HEK293T (cell line): ENCODE measurements at regions not wholly inside any gene's neighbourhood (a gene's known extent, or its start where the extent isn't known, plus 50 kb on each side); places are given as distances from the start of the nearest gene placed in this dataset.
"Not testable (repeated sequence)": the region's sequence is repeated elsewhere in the genome, so short reads cannot be mapped to it uniquely, and the experiment has no call there.

Source experiments
- CTCF ChIA-PET: fragments of 350-600 bp; formaldehyde crosslinking; extraction: SDS; loops from one replicate; lab custom pipeline; 2021; ENCODE audit warnings: antibody characterized with exemption, inconsistent platforms; lab: Yijun Ruan, JAX
- POLR2A ChIA-PET: fragments of 350-600 bp; formaldehyde crosslinking; extraction: SDS; loops from one replicate; lab custom pipeline; 2020; ENCODE audit warnings: antibody characterized with exemption, inconsistent platforms; lab: Yijun Ruan, JAX
- DNase-seq: peaks from one replicate; pipeline ENCODE4 v3.0.0; 2012; ENCODE audit warnings: mixed read lengths; ENCODE audit errors: extremely low spot score
- ARNT ChIP-seq: fragments of 450-650 bp; IDR thresholded peaks from 2 replicates; pipeline ENCODE4 v1.6.1; 2017; ENCODE audit warnings: mild to moderate bottlenecking
- BHLHE40 ChIP-seq: fragments of 450-650 bp; IDR thresholded peaks from 2 replicates; pipeline ENCODE4 v1.6.1; 2016; ENCODE audit warnings: mild to moderate bottlenecking, moderate library complexity, borderline replicate concordance
- CTBP1 ChIP-seq: fragments of 450-650 bp; IDR thresholded peaks from 2 replicates; pipeline ENCODE4 v1.6.1; 2016; ENCODE audit warnings: borderline replicate concordance
- ELF4 ChIP-seq: fragments of 450-650 bp; IDR thresholded peaks from 2 replicates; pipeline ENCODE4 v1.6.1; 2017; ENCODE audit warnings: antibody characterized with exemption
- FOXA1 ChIP-seq: fragments of 450-650 bp; IDR thresholded peaks from 2 replicates; pipeline ENCODE4 v1.6.1; 2016; ENCODE audit warnings: mild to moderate bottlenecking
- FOXK2 ChIP-seq: fragments of 450-650 bp; IDR thresholded peaks from 2 replicates; pipeline ENCODE4 v1.6.1; 2016; ENCODE audit warnings: mild to moderate bottlenecking
- FOXM1 ChIP-seq: fragments of 450-650 bp; IDR thresholded peaks from 2 replicates; pipeline ENCODE4 v1.6.1; 2017; ENCODE audit warnings: mild to moderate bottlenecking, borderline replicate concordance
- HDGF ChIP-seq: fragments of 450-650 bp; IDR thresholded peaks from 2 replicates; pipeline ENCODE4 v1.6.1; 2017; ENCODE audit warnings: antibody characterized with exemption, borderline replicate concordance
- L3MBTL2 ChIP-seq: fragments of 450-650 bp; conservative IDR thresholded peaks from 2 replicates; pipeline ENCODE4 v1.6.1; 2016; ENCODE audit warnings: mild to moderate bottlenecking
- LEF1 ChIP-seq: fragments of 450-650 bp; IDR thresholded peaks from 2 replicates; pipeline ENCODE4 v1.6.1; 2017; ENCODE audit warnings: mild to moderate bottlenecking, borderline replicate concordance
- NFRKB ChIP-seq: fragments of 450-650 bp; IDR thresholded peaks from 2 replicates; pipeline ENCODE4 v1.6.1; 2016; ENCODE audit warnings: mild to moderate bottlenecking, moderate library complexity
- SP1 ChIP-seq: fragments of 450-650 bp; IDR thresholded peaks from 2 replicates; pipeline ENCODE4 v1.6.1; 2017
- SUZ12 ChIP-seq: fragments of 450-650 bp; IDR thresholded peaks from 2 replicates; pipeline ENCODE4 v1.6.1; 2016; ENCODE audit warnings: mild to moderate bottlenecking
- TARDBP ChIP-seq: fragments of 450-650 bp; IDR thresholded peaks from 2 replicates; pipeline ENCODE4 v1.6.1; 2016
- ZNF384 ChIP-seq: fragments of 450-650 bp; IDR thresholded peaks from 2 replicates; pipeline ENCODE4 v1.6.1; 2016
- TF ChIP-seq, protein P1 (sequence below): fragments of 450-650 bp; IDR thresholded peaks from 2 replicates; pipeline ENCODE4 v1.6.1; 2016

DNA sequence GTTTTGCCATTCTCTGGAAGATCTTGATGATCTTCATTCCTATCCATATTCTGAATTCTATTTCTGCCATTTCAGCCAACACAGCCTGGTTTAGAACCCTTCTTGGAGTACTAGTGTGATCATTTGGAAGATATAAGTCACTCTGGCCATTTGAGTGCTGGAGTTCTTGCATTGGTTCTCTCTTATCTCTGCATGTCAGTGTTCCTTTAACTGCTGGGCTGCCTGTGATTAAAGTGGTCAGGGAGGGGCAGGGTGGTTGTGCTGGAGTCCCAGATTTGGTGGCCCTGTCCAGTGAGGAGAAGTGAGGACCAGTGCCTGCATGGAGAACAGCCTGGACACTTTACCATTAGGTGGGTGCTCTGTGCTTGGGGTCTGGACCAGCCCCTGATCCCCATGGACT lies 173.0 kb downstream of the SOD2 start:
- TF ChIP-seq FOXK2, result no peak
- TF ChIP-seq FOXA1, result no peak
- no peak for TF ChIP-seq L3MBTL2
- no peak for TF ChIP-seq ZNF384
- TF ChIP-seq SP1, result no peak
- TF ChIP-seq BHLHE40, result no peak
- no peak for TF ChIP-seq LEF1
- TF ChIP-seq ARNT, result no peak
- no peak for TF ChIP-seq ELF4
- TF ChIP-seq SUZ12, result no peak
- TF ChIP-seq CTBP1, result no peak
- TF ChIP-seq NFRKB, result no peak
- TF ChIP-seq TARDBP, result no peak
- TF ChIP-seq, protein P1, sequence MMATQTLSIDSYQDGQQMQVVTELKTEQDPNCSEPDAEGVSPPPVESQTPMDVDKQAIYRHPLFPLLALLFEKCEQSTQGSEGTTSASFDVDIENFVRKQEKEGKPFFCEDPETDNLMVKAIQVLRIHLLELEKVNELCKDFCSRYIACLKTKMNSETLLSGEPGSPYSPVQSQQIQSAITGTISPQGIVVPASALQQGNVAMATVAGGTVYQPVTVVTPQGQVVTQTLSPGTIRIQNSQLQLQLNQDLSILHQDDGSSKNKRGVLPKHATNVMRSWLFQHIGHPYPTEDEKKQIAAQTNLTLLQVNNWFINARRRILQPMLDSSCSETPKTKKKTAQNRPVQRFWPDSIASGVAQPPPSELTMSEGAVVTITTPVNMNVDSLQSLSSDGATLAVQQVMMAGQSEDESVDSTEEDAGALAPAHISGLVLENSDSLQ, result no peak
- no peak for TF ChIP-seq HDGF
- no peak for TF ChIP-seq FOXM1
- CTCF ChIA-PET, result no interaction called here
- POLR2A ChIA-PET, result no interaction called here
- DNase-seq, result no peak

DNA sequence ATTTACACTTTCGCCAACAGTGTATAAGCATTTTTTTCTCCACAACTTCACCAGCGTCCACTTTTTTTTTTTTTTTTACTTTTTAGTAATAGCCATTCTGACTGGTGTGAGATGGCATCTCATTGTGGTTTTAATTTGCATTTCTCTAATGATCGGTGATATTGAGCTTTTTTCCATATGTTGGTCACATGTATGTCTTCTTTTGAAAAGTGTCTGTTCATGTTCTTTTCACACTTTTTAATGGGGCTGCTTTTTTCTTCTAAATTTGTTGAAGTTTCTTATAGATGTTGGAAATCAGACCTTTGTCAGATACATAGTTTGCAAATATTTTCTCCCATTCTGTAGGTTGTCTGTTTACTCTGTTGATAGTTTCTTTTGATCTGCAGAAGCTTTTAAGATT lies 177.2 kb downstream of the SOD2 start:
- CTCF ChIA-PET, DNase-seq: not testable (repeated sequence)
- POLR2A ChIA-PET, result interaction anchor here (0.7 kb wide), 1 partner anchor 8 kb away, joined by 4 read pairs; no protein-coding TSS in a partner anchor

DNA sequence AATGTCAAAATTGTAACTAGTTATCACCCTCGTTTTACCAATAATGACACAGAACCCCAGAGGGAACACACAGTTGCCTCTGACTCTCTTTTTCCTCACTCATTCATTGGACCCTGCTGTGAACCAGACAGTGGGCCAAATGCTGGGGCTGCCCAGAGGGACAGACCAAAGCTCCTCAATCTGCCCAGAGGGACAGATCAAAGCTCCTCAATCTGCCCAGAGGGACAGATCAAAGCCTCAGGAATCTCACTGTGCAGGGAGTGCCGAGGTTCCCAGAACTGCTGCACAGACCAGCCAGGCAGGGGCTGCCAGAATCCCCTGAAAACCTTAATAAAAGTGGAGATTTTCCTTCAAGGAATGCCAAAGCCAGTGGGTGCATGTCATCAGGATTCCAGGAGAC lies 179.1 kb downstream of the SOD2 start:
- TF ChIP-seq LEF1 (no peak), HDGF (no peak), FOXK2 (no peak), NFRKB (no peak), L3MBTL2 (no peak), FOXA1 (no peak), ELF4 (no peak), SUZ12 (no peak), ARNT (no peak), CTBP1 (no peak), ZNF384 (no peak), FOXM1 (no peak), BHLHE40 (no peak), TARDBP (no peak), SP1 (no peak)
- TF ChIP-seq, protein P1, result no peak
- ChIA-PET POLR2A (no interaction called here), CTCF (no interaction called here)
- no peak for DNase-seq

- CTCF ChIA-PET, result no interaction called here
- TF ChIP-seq SUZ12, result no peak
- POLR2A ChIA-PET, result no interaction called here
- no peak for DNase-seq
Observed at GRCh38 chr6:159513074-159513720, 179.8 kb downstream of the SOD2 start.

- TF ChIP-seq SP1, result no peak
- no peak for TF ChIP-seq SUZ12
- no peak for TF ChIP-seq ELF4
- ChIA-PET CTCF (no interaction called here), POLR2A (no interaction called here)
- DNase-seq, result no peak
Observed at GRCh38 chr6:159512571-159512970, 180.5 kb downstream of the SOD2 start.

- DNase-seq, result no peak
- ChIA-PET CTCF (no interaction called here), POLR2A (no interaction called here)
- TF ChIP-seq NFRKB, result no peak
- TF ChIP-seq HDGF, result no peak
- TF ChIP-seq ELF4, result no peak
- no peak for TF ChIP-seq L3MBTL2
Observed at GRCh38 chr6:159512104-159512503, 180.9 kb downstream of the SOD2 start.

DNA sequence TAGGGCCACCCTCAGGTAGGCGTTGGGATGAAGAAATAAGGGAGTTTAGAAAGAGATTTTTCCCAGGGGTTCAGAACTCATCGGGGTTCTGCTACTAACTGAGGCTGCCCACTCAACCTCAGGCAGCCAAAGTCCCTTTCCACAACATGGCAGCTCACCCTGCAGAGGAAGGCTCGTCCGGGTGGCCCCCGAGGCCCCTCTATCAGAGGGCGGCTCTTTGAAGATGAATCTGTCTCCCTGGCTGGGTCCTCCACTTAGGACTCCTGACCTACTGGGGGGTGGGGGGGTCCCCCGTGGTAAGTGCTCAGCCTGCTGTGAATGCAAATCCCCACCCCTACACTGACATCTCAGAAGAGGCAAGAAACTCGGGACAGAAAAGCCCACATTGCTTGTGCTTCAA lies 182.9 kb downstream of the SOD2 start:
- TF ChIP-seq LEF1, result no peak
- no peak for TF ChIP-seq FOXM1
- no peak for TF ChIP-seq SUZ12
- no peak for TF ChIP-seq ELF4
- TF ChIP-seq FOXK2, result no peak
- no peak for TF ChIP-seq ARNT
- no peak for TF ChIP-seq FOXA1
- TF ChIP-seq CTBP1, result no peak
- TF ChIP-seq HDGF, result no peak
- TF ChIP-seq BHLHE40, result no peak
- no peak for TF ChIP-seq ZNF384
- no peak for DNase-seq
- ChIA-PET CTCF (no interaction called here), POLR2A (no interaction called here)

- ChIA-PET CTCF (no interaction called here), POLR2A (no interaction called here)
- DNase-seq, result no peak
- TF ChIP-seq ZNF384 (no peak), FOXM1 (no peak), LEF1 (no peak)
Observed at GRCh38 chr6:159508931-159509330, 184.1 kb downstream of the SOD2 start.
